ENCODE measurements at regions not wholly inside any gene's neighbourhood (a gene's known extent, or its start where the extent isn't known, plus 50 kb on each side); places are given as distances from the start of the nearest gene placed in this dataset.
"Not testable (repeated sequence)": the region's sequence is repeated elsewhere in the genome, so short reads cannot be mapped to it uniquely, and the experiment has no call there.

- no peak for TF ChIP-seq CTCF (IDR thresholded peaks at IDR 0.05; ENCODE audit: borderline replicate concordance, insufficient read depth, low read depth, low read length)
- no peak overlapping the region for H3K4me3 ChIP-seq (ENCODE audit: low read depth, low read length)
These were observed 182.8 kb downstream of the LARP7 start for GRCh38 chr4:112819729-112820128.

- H3K4me3 ChIP-seq (ENCODE audit: low read depth, low read length), result no peak overlapping the region
- no peak for TF ChIP-seq CTCF (IDR thresholded peaks at IDR 0.05; ENCODE audit: borderline replicate concordance, insufficient read depth, low read depth, low read length)
These were observed 186.2 kb downstream of the LARP7 start for GRCh38 chr4:112823156-112823555.

GRCh38 chr4:112823606-112824005 lies 186.7 kb downstream of the LARP7 start:
- TF ChIP-seq CTCF (IDR thresholded peaks at IDR 0.05; ENCODE audit: borderline replicate concordance, insufficient read depth, low read depth, low read length), result no peak
- no peak overlapping the region for H3K4me3 ChIP-seq (ENCODE audit: low read depth, low read length)

GRCh38 chr4:112830753-112831386 lies 193.9 kb downstream of the LARP7 start:
- no peak overlapping the region for H3K4me3 ChIP-seq (ENCODE audit: low read depth, low read length)
- TF ChIP-seq CTCF (IDR thresholded peaks at IDR 0.05; ENCODE audit: borderline replicate concordance, insufficient read depth, low read depth, low read length), result no peak

GRCh38 chr4:112832493-112832892 lies 195.6 kb downstream of the LARP7 start:
- no peak overlapping the region for H3K4me3 ChIP-seq (ENCODE audit: low read depth, low read length)
- TF ChIP-seq CTCF (IDR thresholded peaks at IDR 0.05; ENCODE audit: borderline replicate concordance, insufficient read depth, low read depth, low read length), result no peak

GRCh38 chr4:112836895-112837294 lies 200.0 kb downstream of the LARP7 start:
- TF ChIP-seq CTCF (IDR thresholded peaks at IDR 0.05; ENCODE audit: borderline replicate concordance, insufficient read depth, low read depth, low read length), result no peak
- no peak overlapping the region for H3K4me3 ChIP-seq (ENCODE audit: low read depth, low read length)

- H3K4me3 ChIP-seq (ENCODE audit: low read depth, low read length), result not testable (repeated sequence)
These were observed 201.1 kb downstream of the LARP7 start for GRCh38 chr4:112838015-112838414.

GRCh38 chr4:112840061-112840460 lies 203.1 kb downstream of the LARP7 start:
- H3K4me3 ChIP-seq (ENCODE audit: low read depth, low read length), result no peak overlapping the region
- TF ChIP-seq CTCF (IDR thresholded peaks at IDR 0.05; ENCODE audit: borderline replicate concordance, insufficient read depth, low read depth, low read length), result no peak

Data from GM12875 (cell line).